Upper lobe of right lung (tissue), 1 donor: ENCODE measurements at regions not wholly inside any gene's neighbourhood (a gene's known extent, or its start where the extent isn't known, plus 50 kb on each side); places are given as distances from the start of the nearest gene placed in this dataset.

ENCODE experiments used
- ATAC-seq: fragments of 200-7000 bp; cut with Tn5 transposase; one replicate; pipeline ENCODE4 v1.9.1; 2020; ENCODE audit warnings: mild to moderate bottlenecking, moderate library complexity
- DNase-seq: peaks from one replicate; pipeline ENCODE4 v3.0.0-alpha.2; 2020
- H3K27ac ChIP-seq: fragments of 200-600 bp; one replicate; pipeline ENCODE4 v1.8.0; 2022
- H3K27me3 ChIP-seq: fragments of 200-600 bp; one replicate; pipeline ENCODE4 v1.8.0; 2022; ENCODE audit warnings: mild to moderate bottlenecking
- H3K36me3 ChIP-seq: fragments of 200-600 bp; one replicate; pipeline ENCODE4 v1.8.0; 2022
- H3K4me1 ChIP-seq: fragments of 200-600 bp; one replicate; pipeline ENCODE4 v1.8.0; 2022
- H3K4me3 ChIP-seq: fragments of 200-600 bp; one replicate; pipeline ENCODE4 v1.8.0; 2022; ENCODE audit warnings: mild to moderate bottlenecking
- H3K9me3 ChIP-seq: fragments of 200-600 bp; one replicate; pipeline ENCODE4 v1.8.0; 2022
- CTCF ChIP-seq: fragments of 200-600 bp; IDR thresholded peaks from one replicate; pipeline ENCODE4 v1.8.0; 2022; ENCODE audit warnings: antibody characterized with exemption
- intact Hi-C: fragments of 100-400 bp; cut with DNase I; formaldehyde crosslinking; loops from one replicate; pipeline ENCODE4 v1.11.0; 2022
- donor health status: DM: no; HTN: yes; CAD: no; lungs with severe emphysema.

- DNase-seq (no peak), ATAC-seq (no peak)
- intact Hi-C loops: no loop called here
- H3K36me3 ChIP-seq: no peaks in the 10 kb centered on the region
- no peaks in the 10 kb centered on the region for H3K9me3 ChIP-seq
- H3K4me1 ChIP-seq: no peaks in the 10 kb centered on the region
- H3K27me3 ChIP-seq: no peaks in the 10 kb centered on the region
- H3K4me3 ChIP-seq: no peak overlapping the region
- no peak overlapping the region for H3K27ac ChIP-seq
- no peak for TF ChIP-seq CTCF
Observed at GRCh38 chr3:146658841-146659240, 53.7 kb upstream of the PLSCR5 start.

- intact Hi-C loops: no loop called here
- Histone ChIP-seq H3K4me1 (no peaks in the 10 kb centered on the region), H3K27ac (no peak overlapping the region), H3K36me3 (no peaks in the 10 kb centered on the region), H3K27me3 (no peaks in the 10 kb centered on the region), H3K4me3 (no peak overlapping the region), H3K9me3 (no peaks in the 10 kb centered on the region)
- TF ChIP-seq CTCF: no peak
- ATAC-seq (no peak), DNase-seq (no peak)
Observed at GRCh38 chr3:146655333-146655996, 50.3 kb upstream of the PLSCR5 start.
